GM12875 (cell line): ENCODE measurements at regions not wholly inside any gene's neighbourhood (a gene's known extent, or its start where the extent isn't known, plus 50 kb on each side); places are given as distances from the start of the nearest gene placed in this dataset.

Experiments
- H3K4me3 ChIP-seq: one replicate; pipeline ENCODE4 v1.5.1; 2011; ENCODE audit warnings: low read depth, low read length, control low read depth
- CTCF ChIP-seq: IDR thresholded peaks from 2 replicates; pipeline ENCODE4 v1.5.1; 2011; ENCODE audit warnings: low read depth, mild to moderate bottlenecking, control low read depth, inconsistent platforms, low read length, moderate library complexity, borderline replicate concordance; ENCODE audit not compliant: insufficient read depth

GRCh38 chr15:98561169-98561941 is 87.0 kb upstream of the IGF1R start:
- no peak for TF ChIP-seq CTCF
- H3K4me3 ChIP-seq = no peak overlapping the region

GRCh38 chr15:98562331-98562937 is 85.9 kb upstream of the IGF1R start:
- TF ChIP-seq CTCF = no peak
- H3K4me3 ChIP-seq = no peak overlapping the region

- TF ChIP-seq CTCF = no peak
- no peak overlapping the region for H3K4me3 ChIP-seq
Measured at GRCh38 chr15:98565566-98565965, 82.8 kb upstream of the IGF1R start.

- TF ChIP-seq CTCF = no peak
- H3K4me3 ChIP-seq = no peak overlapping the region
Measured at GRCh38 chr15:98567951-98568350, 80.4 kb upstream of the IGF1R start.

- TF ChIP-seq CTCF = no peak
- no peak overlapping the region for H3K4me3 ChIP-seq
Measured at GRCh38 chr15:98568382-98569017, 79.8 kb upstream of the IGF1R start.

- TF ChIP-seq CTCF = no peak
- H3K4me3 ChIP-seq = no peak overlapping the region
Measured at GRCh38 chr15:98570119-98570518, 78.2 kb upstream of the IGF1R start.
